ENCODE measurements at regions not wholly inside any gene's neighbourhood (a gene's known extent, or its start where the extent isn't known, plus 50 kb on each side); places are given as distances from the start of the nearest gene placed in this dataset.

DNA sequence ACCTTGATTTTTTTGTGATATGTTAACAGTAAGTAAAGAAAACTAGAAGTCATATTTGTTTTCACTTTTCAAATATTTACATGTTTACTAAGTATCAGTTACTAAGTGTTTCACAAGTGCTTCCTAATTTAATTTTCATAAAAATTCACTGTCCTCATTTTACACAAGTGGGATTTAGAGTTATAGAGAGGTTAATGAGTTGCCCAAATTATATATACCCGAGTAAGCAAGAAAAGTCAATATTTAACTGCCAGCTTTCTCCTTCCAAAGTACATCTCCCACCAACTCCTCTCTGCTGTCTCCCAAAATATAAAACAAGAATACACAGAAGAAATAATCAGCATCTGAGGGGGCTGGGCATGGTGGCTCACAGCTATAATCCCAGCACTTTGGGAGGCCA, 896.7 kb upstream of the ANO3 start:
- TF ChIP-seq, protein P1, sequence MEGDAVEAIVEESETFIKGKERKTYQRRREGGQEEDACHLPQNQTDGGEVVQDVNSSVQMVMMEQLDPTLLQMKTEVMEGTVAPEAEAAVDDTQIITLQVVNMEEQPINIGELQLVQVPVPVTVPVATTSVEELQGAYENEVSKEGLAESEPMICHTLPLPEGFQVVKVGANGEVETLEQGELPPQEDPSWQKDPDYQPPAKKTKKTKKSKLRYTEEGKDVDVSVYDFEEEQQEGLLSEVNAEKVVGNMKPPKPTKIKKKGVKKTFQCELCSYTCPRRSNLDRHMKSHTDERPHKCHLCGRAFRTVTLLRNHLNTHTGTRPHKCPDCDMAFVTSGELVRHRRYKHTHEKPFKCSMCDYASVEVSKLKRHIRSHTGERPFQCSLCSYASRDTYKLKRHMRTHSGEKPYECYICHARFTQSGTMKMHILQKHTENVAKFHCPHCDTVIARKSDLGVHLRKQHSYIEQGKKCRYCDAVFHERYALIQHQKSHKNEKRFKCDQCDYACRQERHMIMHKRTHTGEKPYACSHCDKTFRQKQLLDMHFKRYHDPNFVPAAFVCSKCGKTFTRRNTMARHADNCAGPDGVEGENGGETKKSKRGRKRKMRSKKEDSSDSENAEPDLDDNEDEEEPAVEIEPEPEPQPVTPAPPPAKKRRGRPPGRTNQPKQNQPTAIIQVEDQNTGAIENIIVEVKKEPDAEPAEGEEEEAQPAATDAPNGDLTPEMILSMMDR (IDR thresholded peaks at IDR 0.05; ENCODE audit: low read depth, low read length) = no peak
- H3K4me3 ChIP-seq (ENCODE audit: low read depth, low read length) = no peak overlapping the region

- no peak overlapping the region for H3K4me3 ChIP-seq (ENCODE audit: low read depth, low read length)
- TF ChIP-seq, protein P1 (IDR thresholded peaks at IDR 0.05; ENCODE audit: low read depth, low read length) = no peak
Observed at GRCh38 chr11:25436326-25436725, 895.6 kb upstream of the ANO3 start.

- TF ChIP-seq, protein P1 (IDR thresholded peaks at IDR 0.05; ENCODE audit: low read depth, low read length) = no peak
- no peak overlapping the region for H3K4me3 ChIP-seq (ENCODE audit: low read depth, low read length)
Observed at GRCh38 chr11:25441421-25441820, 890.5 kb upstream of the ANO3 start.

DNA sequence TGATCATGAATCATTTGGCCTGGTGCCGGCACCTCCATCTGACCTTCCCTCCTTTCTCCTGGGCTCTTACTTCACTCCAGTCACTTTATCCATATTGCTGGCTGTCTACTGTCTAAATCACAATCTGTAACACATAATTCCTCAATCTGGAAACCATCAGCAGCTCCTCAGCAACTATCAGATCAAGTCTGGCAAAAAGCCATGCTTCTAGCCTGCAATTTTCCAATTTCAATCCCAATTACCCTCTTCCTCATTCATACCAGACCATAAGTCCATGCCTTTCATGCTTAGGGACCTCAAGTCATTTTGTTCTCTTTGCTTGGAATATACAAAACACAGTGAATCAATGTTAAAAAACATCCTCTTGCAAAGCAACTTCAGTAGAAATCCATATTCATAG, 882.8 kb upstream of the ANO3 start:
- TF ChIP-seq, protein P1 (IDR thresholded peaks at IDR 0.05; ENCODE audit: low read depth, low read length) = no peak
- H3K4me3 ChIP-seq (ENCODE audit: low read depth, low read length) = no peak overlapping the region

DNA sequence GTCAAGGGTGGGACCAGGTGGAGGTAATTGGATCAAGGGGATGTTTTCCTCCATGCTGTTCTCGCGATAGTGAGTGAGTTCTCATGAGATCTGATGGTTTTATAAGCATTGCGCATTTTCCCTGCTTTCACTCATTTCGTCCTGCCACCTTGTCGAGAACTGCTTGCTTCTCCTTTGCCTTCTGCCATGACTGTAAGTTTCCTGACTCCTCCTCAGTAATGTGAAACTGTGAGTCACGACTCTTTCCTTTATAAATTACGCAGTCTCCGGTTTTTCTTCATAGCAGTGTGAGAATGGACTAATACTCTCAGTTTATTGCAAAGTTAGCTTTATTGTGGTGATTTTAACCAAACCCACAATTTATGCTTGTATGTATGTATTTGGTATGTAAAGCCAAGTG, 878.5 kb upstream of the ANO3 start:
- TF ChIP-seq, protein P1 (IDR thresholded peaks at IDR 0.05; ENCODE audit: low read depth, low read length) = no peak

DNA sequence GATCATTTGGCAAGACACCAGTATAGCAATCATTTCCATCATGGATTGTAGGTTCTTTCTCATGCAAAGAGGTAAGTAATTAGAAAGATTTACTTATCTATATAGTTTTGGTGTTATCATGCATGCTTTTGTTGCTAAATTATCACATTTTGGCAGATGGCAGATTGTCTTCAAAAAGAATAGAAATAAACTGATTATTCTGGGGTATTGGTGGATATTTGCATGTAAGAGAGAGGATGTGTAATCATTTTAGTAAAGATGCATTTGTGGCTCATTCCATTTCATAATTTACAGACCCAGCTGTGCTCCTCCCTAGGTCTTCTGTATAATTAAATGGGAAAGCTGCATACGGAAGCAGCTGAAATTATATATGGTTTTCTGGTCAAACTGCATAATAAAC, 875.7 kb upstream of the ANO3 start:
- TF ChIP-seq, protein P1 (IDR thresholded peaks at IDR 0.05; ENCODE audit: low read depth, low read length) = no peak
- H3K4me3 ChIP-seq (ENCODE audit: low read depth, low read length) = no peak overlapping the region

More for the DNA sequence above, 878.5 kb upstream of the ANO3 start:
- H3K4me3 ChIP-seq (ENCODE audit: low read depth, low read length) = no peak overlapping the region

- TF ChIP-seq, protein P1 (IDR thresholded peaks at IDR 0.05; ENCODE audit: low read depth, low read length) = no peak
- H3K4me3 ChIP-seq (ENCODE audit: low read depth, low read length) = no peak overlapping the region
Observed at GRCh38 chr11:25483915-25484635, 847.9 kb upstream of the ANO3 start.
